Gastroesophageal sphincter (tissue), 4 donors: ENCODE measurements at regions not wholly inside any gene's neighbourhood (a gene's known extent, or its start where the extent isn't known, plus 50 kb on each side); places are given as distances from the start of the nearest gene placed in this dataset.

Experiments
- ATAC-seq: fragments of 150-250 bp; one replicate; pipeline ENCODE4 v1.9.1; 2016; ENCODE audit warnings: mild to moderate bottlenecking, moderate library complexity
- H3K27ac ChIP-seq, 4 donors: fragments of 200-600 bp; sonication (generic) in 3 of 4; 1 replicate in 3 of 4; 2 replicates in 1 of 4; pipeline ENCODE4 v1.5.1; 2016 to 2019
- H3K27me3 ChIP-seq: fragments of 200-600 bp; sonication (generic); one replicate; pipeline ENCODE4 v1.5.1; 2019
- H3K36me3 ChIP-seq, 2 donors: fragments of 200-600 bp; sonication (generic); one replicate each; pipeline ENCODE4 v1.5.1; 2019; ENCODE audit warnings: control low read depth in 1 of 2
- H3K4me1 ChIP-seq, 3 donors: fragments of 200-600 bp; sonication (generic); 1 replicate in 2 of 3; 2 replicates in 1 of 3; pipeline ENCODE4 v1.5.1; 2016 to 2019; ENCODE audit warnings: control low read depth in 2 of 3
- H3K4me3 ChIP-seq, 2 donors: fragments of 200-600 bp; sonication (generic); one replicate each; pipeline ENCODE4 v1.5.1; 2019; ENCODE audit warnings: mild to moderate bottlenecking in 1 of 2, moderate library complexity in 1 of 2
- H3K9me3 ChIP-seq, 3 donors: fragments of 200-600 bp; sonication (generic); one replicate each; pipeline ENCODE4 v1.5.1; 2017 to 2019; ENCODE audit warnings: control low read depth in 2 of 3
- EP300 ChIP-seq: sonication (generic); formaldehyde crosslinking; IDR thresholded peaks from one replicate; pipeline ENCODE4 v1.6.1; 2017; ENCODE audit warnings: antibody characterized with exemption, mild to moderate bottlenecking
- POLR2A ChIP-seq, 2 donors: fragments of 450-650 bp; IDR thresholded peaks; one replicate each; pipeline ENCODE4 v1.6.1; 2017; ENCODE audit warnings: antibody characterized with exemption in 2 of 2, mild to moderate bottlenecking in 2 of 2, moderate library complexity in 1 of 2
- POLR2AphosphoS5 ChIP-seq: sonication (generic); formaldehyde crosslinking; IDR thresholded peaks from one replicate; pipeline ENCODE4 v1.6.1; 2017; ENCODE audit warnings: antibody characterized with exemption
- WGBS, 2 donors: methylation state at CpG; one replicate each; pipeline ENCODE4 v1.1.5; 2018; ENCODE audit warnings: low coverage in 1 of 2; 5-methylcytosine and 5-hydroxymethylcytosine counted together
- TF ChIP-seq, protein P1 (sequence below), 4 experiments: fragments of 200-600 bp in 2 of 4; fragments of 450-650 bp in 2 of 4; sonication (generic) in 1 of 4; IDR thresholded peaks; one replicate each; pipeline ENCODE4 v1.5.1; 2017 to 2019; ENCODE audit warnings: antibody characterized with exemption in 4 of 4, mild to moderate bottlenecking in 2 of 4, moderate library complexity in 2 of 4

DNA sequence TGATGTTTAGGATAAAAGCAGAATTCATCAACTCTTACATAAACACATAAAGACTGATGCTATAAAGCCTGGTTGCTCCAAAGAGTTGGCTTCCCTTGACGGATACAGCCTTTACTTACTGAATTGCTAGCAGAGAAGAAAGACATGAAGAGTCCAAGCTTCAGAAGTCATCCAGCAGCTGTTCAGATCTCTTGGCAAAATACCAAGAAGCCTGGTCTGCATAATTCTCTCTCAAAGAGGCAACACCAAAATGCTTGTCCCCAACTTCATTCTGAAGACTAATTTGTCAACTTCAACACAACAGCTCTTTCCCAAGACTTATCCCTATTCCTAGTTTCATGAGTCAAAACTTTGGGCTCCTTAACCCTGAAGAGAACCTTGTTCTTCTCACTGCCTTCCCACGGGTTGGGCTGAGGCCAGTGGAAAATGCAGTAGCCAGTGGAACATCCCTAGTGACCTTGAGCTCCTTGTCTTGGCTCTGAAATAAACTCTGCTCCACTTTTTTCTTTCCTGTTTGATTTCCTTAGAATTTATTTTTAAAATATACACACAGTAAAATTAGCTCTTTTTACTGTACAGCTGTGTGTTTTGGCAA, 119.2 kb upstream of the THBS1 start:
- peak; percentile 69 for TF ChIP-seq POLR2AphosphoS5
- TF ChIP-seq POLR2A (IDR thresholded peaks at IDR 0.05) = no peak
- no peak for TF ChIP-seq EP300
- WGBS, 2 donors = 10 to 40% methylated on average over 1 to 2 of the region's 2 CpGs
- Histone ChIP-seq H3K36me3 (no peaks in the 10 kb centered on the region), H3K4me3 (no peak overlapping the region), H3K4me1 (peaks cover 5 to 44% (median 6%) of the 10 kb centered on the region in 3 donors), H3K9me3 (no peaks in the 10 kb centered on the region), H3K27me3 (no peaks in the 10 kb centered on the region), H3K27ac (peak overlapping the region in 2 of 4 donors; percentile 12 to 34)
- peak; percentile 26 for ATAC-seq

DNA sequence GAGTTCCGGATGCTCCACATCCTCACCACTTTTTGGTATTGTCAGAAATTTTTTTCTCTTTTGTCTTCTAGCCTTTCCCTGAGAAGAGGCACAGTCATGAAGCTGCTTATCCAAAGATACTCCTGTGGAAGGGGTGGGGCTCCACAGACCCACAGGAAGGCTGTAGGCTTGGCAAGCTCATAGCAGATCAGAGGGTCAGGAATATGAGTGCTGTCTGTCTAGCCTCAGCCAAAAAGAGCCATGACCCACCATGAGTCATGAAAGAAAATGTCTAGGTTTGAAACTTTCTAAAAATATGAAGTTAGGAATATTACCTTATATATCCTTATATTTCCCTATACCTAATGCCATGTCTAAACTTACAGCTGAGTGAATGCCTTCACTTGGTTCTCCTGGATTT, 118.2 kb upstream of the THBS1 start:
- TF ChIP-seq POLR2A (IDR thresholded peaks at IDR 0.05) = no peak
- TF ChIP-seq EP300 = no peak
- TF ChIP-seq, protein P1, sequence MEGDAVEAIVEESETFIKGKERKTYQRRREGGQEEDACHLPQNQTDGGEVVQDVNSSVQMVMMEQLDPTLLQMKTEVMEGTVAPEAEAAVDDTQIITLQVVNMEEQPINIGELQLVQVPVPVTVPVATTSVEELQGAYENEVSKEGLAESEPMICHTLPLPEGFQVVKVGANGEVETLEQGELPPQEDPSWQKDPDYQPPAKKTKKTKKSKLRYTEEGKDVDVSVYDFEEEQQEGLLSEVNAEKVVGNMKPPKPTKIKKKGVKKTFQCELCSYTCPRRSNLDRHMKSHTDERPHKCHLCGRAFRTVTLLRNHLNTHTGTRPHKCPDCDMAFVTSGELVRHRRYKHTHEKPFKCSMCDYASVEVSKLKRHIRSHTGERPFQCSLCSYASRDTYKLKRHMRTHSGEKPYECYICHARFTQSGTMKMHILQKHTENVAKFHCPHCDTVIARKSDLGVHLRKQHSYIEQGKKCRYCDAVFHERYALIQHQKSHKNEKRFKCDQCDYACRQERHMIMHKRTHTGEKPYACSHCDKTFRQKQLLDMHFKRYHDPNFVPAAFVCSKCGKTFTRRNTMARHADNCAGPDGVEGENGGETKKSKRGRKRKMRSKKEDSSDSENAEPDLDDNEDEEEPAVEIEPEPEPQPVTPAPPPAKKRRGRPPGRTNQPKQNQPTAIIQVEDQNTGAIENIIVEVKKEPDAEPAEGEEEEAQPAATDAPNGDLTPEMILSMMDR (IDR thresholded peaks at IDR 0.05) = no peak
- no peaks in the 10 kb centered on the region for H3K27me3 ChIP-seq
- H3K36me3 ChIP-seq = no peaks in the 10 kb centered on the region
- peaks cover 6 to 55% (median 7%) of the 10 kb centered on the region in 3 donors for H3K4me1 ChIP-seq
- no peak overlapping the region for H3K27ac ChIP-seq
- H3K4me3 ChIP-seq = no peak overlapping the region
- no peaks in the 10 kb centered on the region for H3K9me3 ChIP-seq
- no peak for ATAC-seq
- 88 to 93% methylated on average over 1 of the region's 1 CpG for whole genome bisulfite sequencing, 2 donors

DNA sequence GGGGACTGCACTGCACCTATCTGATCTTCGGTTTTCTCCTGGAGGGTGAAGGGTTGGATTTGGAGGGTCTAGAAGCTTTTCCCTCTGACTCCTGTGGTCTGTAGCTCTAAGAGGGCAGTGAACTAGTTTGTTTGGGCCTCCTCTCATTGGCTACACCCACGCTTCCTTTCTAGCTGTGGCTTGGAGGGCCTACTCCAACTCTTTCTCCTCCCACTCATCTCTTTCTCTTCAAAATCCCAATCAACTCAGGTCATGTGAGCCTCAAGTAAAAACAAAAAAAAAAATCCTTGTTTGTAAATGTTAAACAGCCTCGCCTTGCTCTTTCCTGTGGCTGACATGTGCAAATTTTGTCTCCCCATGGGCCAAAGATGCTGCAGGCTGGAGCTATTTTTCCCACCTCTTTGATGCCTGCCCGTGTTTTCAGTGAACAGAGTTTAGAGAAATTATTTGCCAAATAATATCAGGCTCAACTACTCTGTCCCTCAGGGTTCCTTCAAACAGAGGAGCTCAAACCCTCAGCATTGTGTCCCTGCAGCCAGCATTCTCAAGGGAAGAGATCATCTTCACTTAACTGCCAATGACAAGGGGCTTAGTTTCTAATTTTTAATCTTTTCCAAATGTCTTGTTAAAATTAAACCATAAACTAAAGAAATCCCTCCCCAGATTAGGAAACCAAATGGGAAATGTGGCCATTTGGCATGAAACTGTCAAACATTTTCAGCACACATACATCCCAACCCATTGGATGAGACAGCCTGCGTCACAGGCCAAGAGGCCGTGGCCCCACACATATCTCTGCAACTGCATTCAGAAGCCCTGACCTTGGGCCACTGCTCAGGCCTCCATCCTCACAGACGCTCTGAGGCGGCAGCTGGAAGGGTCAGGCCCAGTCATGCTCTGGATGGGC, 114.8 kb upstream of the THBS1 start:
- Histone ChIP-seq H3K9me3 (no peaks in the 10 kb centered on the region), H3K27ac (peak overlapping the region; percentile 65 to 77 (median 74)), H3K4me3 (no peak overlapping the region), H3K4me1 (peaks cover 6 to 47% (median 7%) of the 10 kb centered on the region in 3 donors), H3K36me3 (no peaks in the 10 kb centered on the region), H3K27me3 (no peaks in the 10 kb centered on the region)
- WGBS, 2 donors = 75% methylated on average over 2 to 5 of the region's 8 CpGs
- ATAC-seq = peak; percentile 81
- TF ChIP-seq EP300 = no peak
- TF ChIP-seq, protein P1 (IDR thresholded peaks at IDR 0.05) = peak in 1 of 4 experiments; percentile 16
- peak; percentile 33 for TF ChIP-seq POLR2AphosphoS5

DNA sequence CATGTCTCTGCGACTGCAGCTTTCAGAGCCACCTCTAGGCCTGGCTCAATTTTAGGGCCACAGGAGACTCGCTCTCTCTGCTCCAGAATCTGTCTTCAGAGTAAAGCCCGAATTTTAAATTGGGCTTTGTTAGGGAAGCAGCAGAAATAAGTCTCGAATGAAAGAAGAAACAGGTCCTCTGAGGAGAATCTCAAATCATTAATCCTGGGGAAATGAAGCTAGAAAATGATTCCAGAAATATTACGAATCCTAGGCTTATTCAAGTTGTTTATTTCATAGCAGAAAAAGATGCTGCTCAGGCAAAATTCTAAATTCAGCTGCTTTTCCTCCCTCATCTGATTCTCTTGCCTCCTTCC, 114.2 kb upstream of the THBS1 start:
- Histone ChIP-seq H3K27ac (peak overlapping the region; percentile 65 to 77 (median 74)), H3K4me3 (no peak overlapping the region), H3K36me3 (no peaks in the 10 kb centered on the region), H3K4me1 (peaks cover 5 to 43% (median 7%) of the 10 kb centered on the region in 3 donors), H3K27me3 (no peaks in the 10 kb centered on the region), H3K9me3 (no peaks in the 10 kb centered on the region)
- no peak for ATAC-seq
- TF ChIP-seq POLR2AphosphoS5 = no peak
- TF ChIP-seq EP300 = no peak
- TF ChIP-seq, protein P1 (IDR thresholded peaks at IDR 0.05) = peak in 1 of 4 experiments; percentile 26
- no peak for TF ChIP-seq POLR2A (IDR thresholded peaks at IDR 0.05)
- 22 to 56% methylated on average over 4 to 5 of the region's 5 CpGs for WGBS, 2 donors

DNA sequence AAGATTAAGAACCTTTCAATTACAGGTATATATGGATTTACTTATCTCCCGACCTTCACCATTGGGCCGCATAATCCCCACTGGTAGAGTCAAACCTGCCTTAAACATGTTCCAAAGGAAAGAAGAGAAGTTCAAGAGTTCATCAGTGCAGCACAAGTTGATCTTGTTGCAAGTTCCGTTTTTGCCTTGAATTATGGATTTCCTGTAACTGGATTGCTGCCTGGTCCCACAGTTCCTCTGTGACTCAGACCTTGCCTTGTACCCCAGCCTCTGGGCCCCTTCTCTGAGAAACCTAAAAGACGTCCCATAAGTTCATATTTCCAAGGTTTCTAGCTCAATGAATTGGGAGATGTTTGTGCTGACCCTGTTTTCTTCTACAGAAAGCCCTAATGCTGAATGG, 112.5 kb upstream of the THBS1 start:
- WGBS, 2 donors = 76 to 80% methylated on average over 4 of the region's 4 CpGs
- H3K27ac ChIP-seq = peak overlapping the region in 2 of 4 donors; percentile 25 to 33
- no peaks in the 10 kb centered on the region for H3K27me3 ChIP-seq
- TF ChIP-seq POLR2A (IDR thresholded peaks at IDR 0.05) (no peak), POLR2AphosphoS5 (no peak), EP300 (no peak)
- TF ChIP-seq, protein P1 (IDR thresholded peaks at IDR 0.05) = no peak
- H3K4me3 ChIP-seq = no peak overlapping the region
- H3K9me3 ChIP-seq = no peaks in the 10 kb centered on the region
- no peak for ATAC-seq
- H3K36me3 ChIP-seq = no peaks in the 10 kb centered on the region
- H3K4me1 ChIP-seq = peaks cover 4 to 44% (median 13%) of the 10 kb centered on the region in 3 donors
